Gastroesophageal sphincter (tissue), 3 donors: ENCODE measurements at regions not wholly inside any gene's neighbourhood (a gene's known extent, or its start where the extent isn't known, plus 50 kb on each side); places are given as distances from the start of the nearest gene placed in this dataset.

Source experiments
- POLR2A ChIP-seq, 2 donors: fragments of 450-650 bp; IDR thresholded peaks; one replicate each; pipeline ENCODE4 v1.6.1; 2017; ENCODE audit warnings: antibody characterized with exemption in 2 of 2, mild to moderate bottlenecking in 2 of 2, moderate library complexity in 1 of 2
- POLR2AphosphoS5 ChIP-seq: sonication (generic); formaldehyde crosslinking; IDR thresholded peaks from one replicate; pipeline ENCODE4 v1.6.1; 2017; ENCODE audit warnings: antibody characterized with exemption
- TF ChIP-seq, protein P1 (sequence below), 4 experiments: fragments of 200-600 bp in 2 of 4; fragments of 450-650 bp in 2 of 4; sonication (generic) in 1 of 4; IDR thresholded peaks; one replicate each; pipeline ENCODE4 v1.5.1; 2017 to 2019; ENCODE audit warnings: antibody characterized with exemption in 4 of 4, mild to moderate bottlenecking in 2 of 4, moderate library complexity in 2 of 4

DNA sequence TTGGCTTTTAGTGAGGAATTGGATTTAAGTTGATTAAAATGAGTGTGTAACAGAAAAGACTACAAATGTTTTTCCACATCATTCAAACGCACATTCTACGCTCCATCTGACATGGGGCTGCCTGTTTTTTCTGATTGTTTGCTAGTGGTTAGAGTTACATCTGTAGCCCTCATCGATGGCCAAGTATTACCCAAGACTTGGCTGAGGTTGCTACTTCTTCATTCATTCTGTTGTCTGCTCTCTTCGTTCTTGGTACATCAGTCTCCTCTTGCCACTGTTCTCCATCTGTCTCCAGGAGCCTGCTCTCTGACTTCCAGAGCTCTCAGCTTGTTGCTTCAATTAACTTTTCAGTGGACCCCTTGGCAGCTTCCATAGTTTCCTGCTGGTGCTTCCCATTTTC is 1844.6 kb upstream of the TENM3 start:
- TF ChIP-seq, protein P1, sequence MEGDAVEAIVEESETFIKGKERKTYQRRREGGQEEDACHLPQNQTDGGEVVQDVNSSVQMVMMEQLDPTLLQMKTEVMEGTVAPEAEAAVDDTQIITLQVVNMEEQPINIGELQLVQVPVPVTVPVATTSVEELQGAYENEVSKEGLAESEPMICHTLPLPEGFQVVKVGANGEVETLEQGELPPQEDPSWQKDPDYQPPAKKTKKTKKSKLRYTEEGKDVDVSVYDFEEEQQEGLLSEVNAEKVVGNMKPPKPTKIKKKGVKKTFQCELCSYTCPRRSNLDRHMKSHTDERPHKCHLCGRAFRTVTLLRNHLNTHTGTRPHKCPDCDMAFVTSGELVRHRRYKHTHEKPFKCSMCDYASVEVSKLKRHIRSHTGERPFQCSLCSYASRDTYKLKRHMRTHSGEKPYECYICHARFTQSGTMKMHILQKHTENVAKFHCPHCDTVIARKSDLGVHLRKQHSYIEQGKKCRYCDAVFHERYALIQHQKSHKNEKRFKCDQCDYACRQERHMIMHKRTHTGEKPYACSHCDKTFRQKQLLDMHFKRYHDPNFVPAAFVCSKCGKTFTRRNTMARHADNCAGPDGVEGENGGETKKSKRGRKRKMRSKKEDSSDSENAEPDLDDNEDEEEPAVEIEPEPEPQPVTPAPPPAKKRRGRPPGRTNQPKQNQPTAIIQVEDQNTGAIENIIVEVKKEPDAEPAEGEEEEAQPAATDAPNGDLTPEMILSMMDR (IDR thresholded peaks at IDR 0.05) = no peak
- no peak for TF ChIP-seq POLR2A (IDR thresholded peaks at IDR 0.05)
- no peak for TF ChIP-seq POLR2AphosphoS5
